K562 (cell line): ENCODE measurements at regions not wholly inside any gene's neighbourhood (a gene's known extent, or its start where the extent isn't known, plus 50 kb on each side); places are given as distances from the start of the nearest gene placed in this dataset.

Source experiments
- ATAC-seq: fragments of 200-7000 bp; cut with Tn5 transposase; 3 replicates; pipeline ENCODE4 v1.9.1; 2020; ENCODE audit warnings: moderate library complexity
- BruUV-seq: library from RNA; stranded (reverse); fragments of 400-500 nt; replicated peaks from 2 replicates; lab custom pipeline; 2021; lab: Mats Ljungman, UMichigan
- CTCF ChIA-PET: fragments of 300-600 bp; formaldehyde crosslinking; extraction: SDS; loops from one replicate; lab custom pipeline; 2021; ENCODE audit warnings: low intra/inter-chr PET ratio; lab: Yijun Ruan, JAX
- POLR2A ChIA-PET: fragments of 300-600, 350-650 bp; sonication (Branson Sonifier 250); formaldehyde crosslinking; extraction: SDS; loops from one replicate; lab custom pipeline; 2021; ENCODE audit warnings: antibody characterized with exemption, inconsistent platforms; lab: Yijun Ruan, JAX
- DNase-seq, 4 experiments: peaks; one replicate each; pipeline versions ENCODE4 v3.0.0 to v3.0.0-alpha.2; 2011 to 2018; ENCODE audit warnings: low spot score in 3 of 4, mixed read lengths in 3 of 4; ENCODE audit errors: extremely low read depth in 1 of 4
- FAIRE-seq: peaks from 2 replicates; lab custom pipeline; 2011; peaks lifted over from hg19 to GRCh38; lab: Jason Lieb, UNC
- H2AFZ ChIP-seq: 2 replicates; pipeline ENCODE4 v1.6.0; 2011; ENCODE audit warnings: low read depth, low read length, control low read depth, inconsistent platforms
- H3K27ac ChIP-seq: fragments of 200-600 bp; 3 replicates; pipeline ENCODE4 v1.8.0; 2011; ENCODE audit warnings: low read depth, mild to moderate bottlenecking, control low read depth, inconsistent platforms, low read length, moderate library complexity, mixed read lengths; ENCODE audit errors: extremely low read depth
- H3K27me3 ChIP-seq, 2 experiments: fragments of 300-600 bp in 1 of 2; 2 replicates in 1 of 2; 3 replicates in 1 of 2; pipeline versions ENCODE4 v1.6.0 to v1.8.0; 2011; ENCODE audit warnings: inconsistent platforms in 2 of 2, low read length in 2 of 2, mild to moderate bottlenecking in 1 of 2, mixed read lengths in 1 of 2, moderate library complexity in 1 of 2; ENCODE audit not compliant: control insufficient read depth in 2 of 2, insufficient read depth in 2 of 2
- H3K36me3 ChIP-seq: fragments of 300-600 bp; 3 replicates; pipeline ENCODE4 v1.8.0; 2011; ENCODE audit warnings: mild to moderate bottlenecking, low read length, inconsistent platforms; ENCODE audit not compliant: control insufficient read depth, insufficient read depth
- H3K4me1 ChIP-seq, 2 experiments: fragments of 200-600 bp in 1 of 2; replicated peaks in 1 of 2; 2 replicates in 1 of 2; 3 replicates in 1 of 2; pipeline versions ENCODE4 v1.5.1 to v1.8.0; 2011; ENCODE audit warnings: inconsistent platforms in 2 of 2, low read length in 2 of 2, mild to moderate bottlenecking in 1 of 2, mixed read lengths in 1 of 2, moderate library complexity in 1 of 2; ENCODE audit not compliant: control insufficient read depth in 2 of 2, insufficient read depth in 2 of 2
- H3K4me2 ChIP-seq: 2 replicates; pipeline ENCODE4 v1.6.1; 2011; ENCODE audit warnings: low read length, control low read depth, inconsistent platforms, mixed read lengths; ENCODE audit not compliant: insufficient read depth
- H3K4me3 ChIP-seq: fragments of 200-600 bp; sonication (generic), shearing (Covaris generic); 2 replicates; pipeline ENCODE4 v1.5.1; 2016; ENCODE audit warnings: control low read depth, inconsistent platforms
- H3K79me2 ChIP-seq: fragments of 200-600 bp; 3 replicates; pipeline ENCODE4 v1.8.0; 2011; ENCODE audit warnings: low read length, inconsistent platforms; ENCODE audit not compliant: control insufficient read depth, insufficient read depth
- H3K9ac ChIP-seq, 2 experiments: 2 replicates each; pipeline versions ENCODE4 v1.6.0 to v1.6.1; 2011; ENCODE audit warnings: low read depth in 2 of 2, low read length in 2 of 2, control low read depth in 1 of 2, inconsistent platforms in 1 of 2, mild to moderate bottlenecking in 1 of 2, mixed read lengths in 1 of 2; ENCODE audit not compliant: insufficient read depth in 1 of 2
- H3K9me1 ChIP-seq: one replicate; pipeline ENCODE4 v1.6.0; 2011; ENCODE audit warnings: inconsistent platforms, mild to moderate bottlenecking, low read length, moderate library complexity; ENCODE audit not compliant: control insufficient read depth, insufficient read depth
- H3K9me3 ChIP-seq: replicated peaks from 2 replicates; pipeline ENCODE4 v1.5.1; 2011; ENCODE audit warnings: low read depth, low read length, inconsistent platforms; ENCODE audit not compliant: control insufficient read depth, insufficient read depth
- H4K20me1 ChIP-seq: replicated peaks from 2 replicates; pipeline ENCODE4 v1.6.1; 2011; ENCODE audit warnings: low read length, inconsistent platforms, mixed read lengths; ENCODE audit not compliant: control insufficient read depth, insufficient read depth
- ARID1B ChIP-seq: fragments of 450-650 bp; IDR thresholded peaks from 2 replicates; pipeline ENCODE4 v1.6.1; 2016; ENCODE audit warnings: antibody characterized with exemption, mild to moderate bottlenecking, inconsistent platforms
- C11orf30 ChIP-seq: fragments of 450-650 bp; IDR thresholded peaks from 2 replicates; pipeline ENCODE4 v1.6.1; 2016; ENCODE audit warnings: low read depth, mild to moderate bottlenecking
- CBX3 ChIP-seq, 2 experiments: IDR thresholded peaks; 1 replicate in 1 of 2; 2 replicates in 1 of 2; pipeline ENCODE4 v1.6.1; 2012; ENCODE audit warnings: inconsistent platforms in 2 of 2, low read length in 2 of 2, borderline replicate concordance in 1 of 2, control low read depth in 1 of 2
- CEBPB ChIP-seq: fragments of 450-650 bp; IDR thresholded peaks from 2 replicates; pipeline ENCODE4 v1.6.1; 2016; ENCODE audit warnings: missing genetic modification characterization, missing compliant biosample characterization
- CEBPG ChIP-seq, 3 experiments: fragments of 200-800 bp in 1 of 3; sonication (Bioruptor generic) in 1 of 3; sonication (generic) in 1 of 3; formaldehyde crosslinking in 1 of 3; IDR thresholded peaks in 2 of 3; conservative IDR thresholded peaks in 1 of 3; 2 replicates each; pipeline versions ENCODE4 v1.6.1 to v1.8.0; 2016 to 2022; ENCODE audit warnings: missing compliant biosample characterization in 2 of 3, missing genetic modification characterization in 2 of 3, mild to moderate bottlenecking in 1 of 3, missing genetic modification reagents in 1 of 3
- PML ChIP-seq: IDR thresholded peaks from 2 replicates; pipeline ENCODE4 v1.6.1; 2012; ENCODE audit warnings: low read length, inconsistent platforms
- RAD21 ChIP-seq, 2 experiments: fragments of 250-450 bp in 1 of 2; fragments of 450-650 bp in 1 of 2; sonication (Bioruptor Pico) in 1 of 2; formaldehyde crosslinking in 1 of 2; IDR thresholded peaks in 1 of 2; conservative IDR thresholded peaks in 1 of 2; 2 replicates each; pipeline versions ENCODE4 v1.4.0 to v1.8.0; 2020 to 2022; ENCODE audit warnings: mild to moderate bottlenecking in 2 of 2, moderate library complexity in 1 of 2
- XRCC5 ChIP-seq: fragments of 200-400 bp; formaldehyde crosslinking; IDR thresholded peaks from 2 replicates; pipeline ENCODE4 v1.6.1; 2017; ENCODE audit warnings: low read depth, mild to moderate bottlenecking, low read length
- ZNF143 ChIP-seq: sonication (generic); formaldehyde crosslinking; IDR thresholded peaks from 2 replicates; pipeline ENCODE4 v1.9.0; 2022; ENCODE audit warnings: mild to moderate bottlenecking, missing genetic modification reagents
- ZNF274 ChIP-seq: IDR thresholded peaks from 2 replicates; pipeline ENCODE4 v1.6.1; 2011; ENCODE audit warnings: low read depth, mild to moderate bottlenecking, low read length, moderate library complexity, borderline replicate concordance
- WGBS: fragments of 100-300 bp; shearing (Covaris generic); methylation state at CpG from one replicate; pipeline ENCODE4 v1.1.6; 2016; ENCODE audit warnings: low coverage, mixed read lengths; ENCODE audit not compliant: insufficient coverage; ENCODE audit errors: missing lambda C conversion rate; 5-methylcytosine and 5-hydroxymethylcytosine counted together
- in situ Hi-C: fragments of 300-500 bp; cut with MboI; formaldehyde crosslinking; loops from 4 replicates; pipeline ENCODE4 v1.15.0; 2018; ENCODE audit warnings: inconsistent platforms, mixed read lengths
- intact Hi-C: fragments of 100-400 bp; cut with micrococcal nuclease; formaldehyde crosslinking; loops from 2 replicates; pipeline ENCODE4 v1.14.2; 2022

- no peaks in the 10 kb centered on the region for H3K79me2 ChIP-seq
- BruUV-seq: no TSS peak
- TF ChIP-seq RAD21 (CRISPR knock-in tag; conservative IDR thresholded peaks at IDR 0.05 in 1 of 2, IDR thresholded peaks at IDR 0.05 in 1 of 2) (no peak), CEBPB (tag) (peak; percentile 53), ZNF143 (CRISPR knock-in tag) (no peak), ZNF274 (no peak), XRCC5 (no peak), ARID1B (no peak), PML (no peak), CEBPG (CRISPR knock-in tag; IDR thresholded peaks at IDR 0.05) (no peak), CEBPG (tag; conservative IDR thresholded peaks at IDR 0.05 in 1 of 2, IDR thresholded peaks at IDR 0.05 in 1 of 2) (0 out of 4 replicates have a peak, but pooled peaks of 1 of the 2 experiments have one; percentile 28), C11orf30 (no peak), CBX3 (IDR thresholded peaks at IDR 0.05; ENCODE audit: borderline replicate concordance in 1 of 2, low read length in 2 of 2) (no peak)
- no peak overlapping the region for H3K4me2 ChIP-seq
- ATAC-seq (no peak), DNase-seq (no peak), FAIRE-seq (no peak)
- no peaks in the 10 kb centered on the region; a peak in 1 of 5 replicates for H3K4me1 ChIP-seq
- intact Hi-C loops (no loop called here), in situ Hi-C loops (no loop called here)
- no peak overlapping the region for H3K9ac ChIP-seq
- H3K27me3 ChIP-seq: no peaks in the 10 kb centered on the region
- no peaks in the 10 kb centered on the region for H3K9me1 ChIP-seq
- ChIA-PET CTCF (no interaction called here), POLR2A (no interaction called here)
- no peaks in the 10 kb centered on the region for H3K9me3 ChIP-seq
- H2AFZ ChIP-seq: no peak overlapping the region
- no peak overlapping the region for H3K27ac ChIP-seq
- no peaks in the 10 kb centered on the region for H3K36me3 ChIP-seq
- H3K4me3 ChIP-seq: no peak overlapping the region
- no peaks in the 10 kb centered on the region for H4K20me1 ChIP-seq
- 84% methylated on average over 2 of the region's 2 CpGs for WGBS
These were observed 486.1 kb downstream of the SEMA3D start for GRCh38 chr7:84700563-84701370.
